GM23338 (cell line): ENCODE measurements at regions not wholly inside any gene's neighbourhood (a gene's known extent, or its start where the extent isn't known, plus 50 kb on each side); places are given as distances from the start of the nearest gene placed in this dataset.

ENCODE experiments used
- ATAC-seq: fragments of 200-7000 bp; cut with Tn5 transposase; 3 replicates; pipeline ENCODE4 v1.9.1; 2020
- DNase-seq: peaks from one replicate; pipeline ENCODE4 v3.0.0-alpha.2; 2015; ENCODE audit warnings: low spot score
- H2AFZ ChIP-seq: fragments of 200-600 bp; sonication (generic); 2 replicates; pipeline ENCODE4 v1.8.0; 2016; ENCODE audit warnings: antibody characterized with exemption, mild to moderate bottlenecking, moderate library complexity
- H3F3A ChIP-seq: fragments of 200-600 bp; sonication (generic); replicated peaks from 2 replicates; pipeline ENCODE4 v1.8.0; 2017; ENCODE audit warnings: antibody characterized with exemption, mixed run types, low read depth
- H3K27ac ChIP-seq: fragments of 200-600 bp; sonication (generic); 2 replicates; pipeline ENCODE4 v1.6.1; 2016; ENCODE audit warnings: low read depth
- H3K27me3 ChIP-seq: fragments of 200-600 bp; sonication (generic); 2 replicates; pipeline ENCODE4 v1.8.0; 2016; ENCODE audit warnings: mild to moderate bottlenecking, mixed run types, moderate library complexity; ENCODE audit not compliant: insufficient read depth
- H3K36me3 ChIP-seq: fragments of 200-600 bp; sonication (generic); 2 replicates; pipeline ENCODE4 v1.8.0; 2016; ENCODE audit warnings: mild to moderate bottlenecking; ENCODE audit not compliant: insufficient read depth
- H3K4me1 ChIP-seq: fragments of 200-600 bp; sonication (generic); 2 replicates; pipeline ENCODE4 v1.8.0; 2016; ENCODE audit warnings: mild to moderate bottlenecking, moderate library complexity; ENCODE audit not compliant: insufficient read depth
- H3K4me2 ChIP-seq: fragments of 200-600 bp; sonication (generic); 2 replicates; pipeline ENCODE4 v1.7.1; 2017; ENCODE audit warnings: mixed run types
- H3K4me3 ChIP-seq: fragments of 200-600 bp; sonication (generic); 2 replicates; pipeline ENCODE4 v1.6.1; 2016; ENCODE audit warnings: mixed run types
- H3K79me2 ChIP-seq: fragments of 200-600 bp; sonication (generic); replicated peaks from 2 replicates; pipeline ENCODE4 v1.8.0; 2017; ENCODE audit warnings: mild to moderate bottlenecking; ENCODE audit not compliant: insufficient read depth
- H3K9me2 ChIP-seq: fragments of 200-600 bp; sonication (generic); 2 replicates; pipeline ENCODE4 v1.8.0; 2017; ENCODE audit not compliant: insufficient read depth
- H4K20me1 ChIP-seq: fragments of 200-600 bp; sonication (generic); replicated peaks from 2 replicates; pipeline ENCODE4 v1.8.0; 2017; ENCODE audit warnings: mild to moderate bottlenecking; ENCODE audit not compliant: insufficient read depth
- H3K27ac Mint-ChIP-seq: 2 replicates; pipeline ENCODE4 v1.8.0; 2020; ENCODE audit warnings: inconsistent platforms, mild to moderate bottlenecking, moderate library complexity, mixed read lengths
- H3K27me3 Mint-ChIP-seq: 3 replicates; pipeline ENCODE4 v1.8.0; 2022; ENCODE audit warnings: low read depth, mild to moderate bottlenecking, moderate library complexity, mixed read lengths, inconsistent platforms; ENCODE audit not compliant: insufficient read depth, poor library complexity
- H3K36me3 Mint-ChIP-seq: 3 replicates; pipeline ENCODE4 v1.8.0; 2021; ENCODE audit warnings: low read depth, mild to moderate bottlenecking, inconsistent platforms, moderate library complexity, mixed read lengths
- H3K4me1 Mint-ChIP-seq: 3 replicates; pipeline ENCODE4 v1.8.0; 2020; ENCODE audit warnings: mild to moderate bottlenecking, inconsistent platforms, mixed read lengths
- H3K4me3 Mint-ChIP-seq: 3 replicates; pipeline ENCODE4 v1.8.0; 2021; ENCODE audit warnings: moderate library complexity, mild to moderate bottlenecking, inconsistent platforms, mixed read lengths
- H3K9me3 Mint-ChIP-seq: 3 replicates; pipeline ENCODE4 v1.8.0; 2020; ENCODE audit warnings: moderate library complexity, mild to moderate bottlenecking, inconsistent platforms, mixed read lengths
- CREB1 ChIP-seq: fragments of 250-450 bp; sonication (Bioruptor Pico); IDR thresholded peaks from 2 replicates; pipeline ENCODE4 v1.5.0; 2020; ENCODE audit warnings: low read depth, mild to moderate bottlenecking, moderate library complexity
- EZH2 ChIP-seq: fragments of 200-600 bp; sonication (generic); IDR thresholded peaks from one replicate; pipeline ENCODE4 v1.8.0; 2017; ENCODE audit warnings: antibody characterized with exemption, mild to moderate bottlenecking, low read depth; ENCODE audit not compliant: unreplicated experiment
- EZH2phosphoT487 ChIP-seq: fragments of 200-600 bp; sonication (generic); IDR thresholded peaks from one replicate; pipeline ENCODE4 v1.8.1; 2018; ENCODE audit warnings: antibody characterized with exemption; ENCODE audit not compliant: unreplicated experiment
- JUNB ChIP-seq: IDR thresholded peaks from one replicate; pipeline ENCODE4 v1.6.1; 2016; ENCODE audit warnings: antibody characterized with exemption; ENCODE audit not compliant: unreplicated experiment
- NANOG ChIP-seq: IDR thresholded peaks from 2 replicates; pipeline ENCODE4 v1.6.1; 2016; ENCODE audit warnings: antibody characterized with exemption, borderline replicate concordance
- POLR2AphosphoS5 ChIP-seq: IDR thresholded peaks from 2 replicates; pipeline ENCODE4 v1.6.1; 2016; ENCODE audit warnings: antibody characterized with exemption, low read depth
- ZNF114 ChIP-seq: fragments of 250-450 bp; sonication (Bioruptor Pico); IDR thresholded peaks from 2 replicates; pipeline ENCODE4 v1.5.0; 2020; ENCODE audit warnings: mild to moderate bottlenecking, moderate library complexity
- ZNF331 ChIP-seq: fragments of 250-450 bp; sonication (Bioruptor Pico); IDR thresholded peaks from 2 replicates; pipeline ENCODE4 v1.5.0; 2020; ENCODE audit warnings: low read depth, mild to moderate bottlenecking, moderate library complexity
- TF ChIP-seq, protein P1 (sequence below): fragments of 250-450 bp; sonication (Bioruptor Pico); IDR thresholded peaks from 2 replicates; pipeline ENCODE4 v1.5.0; 2020; ENCODE audit warnings: mild to moderate bottlenecking, moderate library complexity
- TF ChIP-seq, protein P2 (sequence below), 2 experiments: fragments of 200-600 bp in 1 of 2; sonication (generic) in 1 of 2; conservative IDR thresholded peaks; 2 replicates each; pipeline versions ENCODE4 v1.5.1 to v1.6.1; 2016 to 2017; ENCODE audit warnings: antibody characterized with exemption in 2 of 2, low read depth in 2 of 2, mild to moderate bottlenecking in 2 of 2, moderate library complexity in 1 of 2
- TF ChIP-seq, protein P3 (sequence below): IDR thresholded peaks from one replicate; pipeline ENCODE4 v1.6.1; 2018; ENCODE audit warnings: antibody characterized with exemption; ENCODE audit not compliant: unreplicated experiment

DNA sequence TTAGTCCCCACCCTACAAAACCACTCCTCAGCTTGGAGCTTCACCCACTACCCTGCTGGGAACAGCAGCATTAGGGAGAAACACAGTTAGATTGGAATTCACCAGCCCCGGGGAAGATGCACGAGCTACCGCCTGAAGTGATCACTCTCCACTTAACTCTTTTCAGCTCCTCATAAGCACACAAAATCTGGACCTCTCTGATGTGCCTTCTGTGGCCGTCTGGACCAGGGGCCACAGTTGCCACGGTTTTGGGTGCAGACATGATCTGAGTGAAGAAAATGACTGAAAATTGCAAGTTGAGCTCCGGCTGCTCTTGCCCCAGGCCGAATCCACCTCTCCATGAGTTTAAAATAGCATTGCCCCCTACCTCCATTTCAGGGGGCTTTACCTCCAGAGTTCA is 95.2 kb downstream of the TENT4A start (continued):
- TF ChIP-seq, protein P1, sequence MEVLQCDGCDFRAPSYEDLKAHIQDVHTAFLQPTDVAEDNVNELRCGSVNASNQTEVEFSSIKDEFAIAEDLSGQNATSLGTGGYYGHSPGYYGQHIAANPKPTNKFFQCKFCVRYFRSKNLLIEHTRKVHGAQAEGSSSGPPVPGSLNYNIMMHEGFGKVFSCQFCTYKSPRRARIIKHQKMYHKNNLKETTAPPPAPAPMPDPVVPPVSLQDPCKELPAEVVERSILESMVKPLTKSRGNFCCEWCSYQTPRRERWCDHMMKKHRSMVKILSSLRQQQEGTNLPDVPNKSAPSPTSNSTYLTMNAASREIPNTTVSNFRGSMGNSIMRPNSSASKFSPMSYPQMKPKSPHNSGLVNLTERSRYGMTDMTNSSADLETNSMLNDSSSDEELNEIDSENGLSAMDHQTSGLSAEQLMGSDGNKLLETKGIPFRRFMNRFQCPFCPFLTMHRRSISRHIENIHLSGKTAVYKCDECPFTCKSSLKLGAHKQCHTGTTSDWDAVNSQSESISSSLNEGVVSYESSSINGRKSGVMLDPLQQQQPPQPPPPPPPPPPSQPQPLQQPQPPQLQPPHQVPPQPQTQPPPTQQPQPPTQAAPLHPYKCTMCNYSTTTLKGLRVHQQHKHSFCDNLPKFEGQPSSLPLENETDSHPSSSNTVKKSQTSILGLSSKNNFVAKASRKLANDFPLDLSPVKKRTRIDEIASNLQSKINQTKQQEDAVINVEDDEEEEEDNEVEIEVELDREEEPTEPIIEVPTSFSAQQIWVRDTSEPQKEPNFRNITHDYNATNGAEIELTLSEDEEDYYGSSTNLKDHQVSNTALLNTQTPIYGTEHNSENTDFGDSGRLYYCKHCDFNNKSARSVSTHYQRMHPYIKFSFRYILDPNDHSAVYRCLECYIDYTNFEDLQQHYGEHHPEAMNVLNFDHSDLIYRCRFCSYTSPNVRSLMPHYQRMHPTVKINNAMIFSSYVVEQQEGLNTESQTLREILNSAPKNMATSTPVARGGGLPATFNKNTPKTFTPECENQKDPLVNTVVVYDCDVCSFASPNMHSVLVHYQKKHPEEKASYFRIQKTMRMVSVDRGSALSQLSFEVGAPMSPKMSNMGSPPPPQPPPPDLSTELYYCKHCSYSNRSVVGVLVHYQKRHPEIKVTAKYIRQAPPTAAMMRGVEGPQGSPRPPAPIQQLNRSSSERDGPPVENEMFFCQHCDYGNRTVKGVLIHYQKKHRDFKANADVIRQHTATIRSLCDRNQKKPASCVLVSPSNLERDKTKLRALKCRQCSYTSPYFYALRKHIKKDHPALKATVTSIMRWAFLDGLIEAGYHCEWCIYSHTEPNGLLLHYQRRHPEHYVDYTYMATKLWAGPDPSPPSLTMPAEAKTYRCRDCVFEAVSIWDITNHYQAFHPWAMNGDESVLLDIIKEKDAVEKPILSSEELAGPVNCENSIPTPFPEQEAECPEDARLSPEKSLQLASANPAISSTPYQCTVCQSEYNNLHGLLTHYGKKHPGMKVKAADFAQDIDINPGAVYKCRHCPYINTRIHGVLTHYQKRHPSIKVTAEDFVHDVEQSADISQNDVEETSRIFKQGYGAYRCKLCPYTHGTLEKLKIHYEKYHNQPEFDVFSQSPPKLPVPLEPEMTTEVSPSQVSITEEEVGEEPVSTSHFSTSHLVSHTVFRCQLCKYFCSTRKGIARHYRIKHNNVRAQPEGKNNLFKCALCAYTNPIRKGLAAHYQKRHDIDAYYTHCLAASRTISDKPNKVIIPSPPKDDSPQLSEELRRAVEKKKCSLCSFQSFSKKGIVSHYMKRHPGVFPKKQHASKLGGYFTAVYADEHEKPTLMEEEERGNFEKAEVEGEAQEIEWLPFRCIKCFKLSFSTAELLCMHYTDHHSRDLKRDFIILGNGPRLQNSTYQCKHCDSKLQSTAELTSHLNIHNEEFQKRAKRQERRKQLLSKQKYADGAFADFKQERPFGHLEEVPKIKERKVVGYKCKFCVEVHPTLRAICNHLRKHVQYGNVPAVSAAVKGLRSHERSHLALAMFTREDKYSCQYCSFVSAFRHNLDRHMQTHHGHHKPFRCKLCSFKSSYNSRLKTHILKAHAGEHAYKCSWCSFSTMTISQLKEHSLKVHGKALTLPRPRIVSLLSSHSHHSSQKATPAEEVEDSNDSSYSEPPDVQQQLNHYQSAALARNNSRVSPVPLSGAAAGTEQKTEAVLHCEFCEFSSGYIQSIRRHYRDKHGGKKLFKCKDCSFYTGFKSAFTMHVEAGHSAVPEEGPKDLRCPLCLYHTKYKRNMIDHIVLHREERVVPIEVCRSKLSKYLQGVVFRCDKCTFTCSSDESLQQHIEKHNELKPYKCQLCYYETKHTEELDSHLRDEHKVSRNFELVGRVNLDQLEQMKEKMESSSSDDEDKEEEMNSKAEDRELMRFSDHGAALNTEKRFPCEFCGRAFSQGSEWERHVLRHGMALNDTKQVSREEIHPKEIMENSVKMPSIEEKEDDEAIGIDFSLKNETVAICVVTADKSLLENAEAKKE (CRISPR knock-in tag) = no peak
- TF ChIP-seq, protein P2, sequence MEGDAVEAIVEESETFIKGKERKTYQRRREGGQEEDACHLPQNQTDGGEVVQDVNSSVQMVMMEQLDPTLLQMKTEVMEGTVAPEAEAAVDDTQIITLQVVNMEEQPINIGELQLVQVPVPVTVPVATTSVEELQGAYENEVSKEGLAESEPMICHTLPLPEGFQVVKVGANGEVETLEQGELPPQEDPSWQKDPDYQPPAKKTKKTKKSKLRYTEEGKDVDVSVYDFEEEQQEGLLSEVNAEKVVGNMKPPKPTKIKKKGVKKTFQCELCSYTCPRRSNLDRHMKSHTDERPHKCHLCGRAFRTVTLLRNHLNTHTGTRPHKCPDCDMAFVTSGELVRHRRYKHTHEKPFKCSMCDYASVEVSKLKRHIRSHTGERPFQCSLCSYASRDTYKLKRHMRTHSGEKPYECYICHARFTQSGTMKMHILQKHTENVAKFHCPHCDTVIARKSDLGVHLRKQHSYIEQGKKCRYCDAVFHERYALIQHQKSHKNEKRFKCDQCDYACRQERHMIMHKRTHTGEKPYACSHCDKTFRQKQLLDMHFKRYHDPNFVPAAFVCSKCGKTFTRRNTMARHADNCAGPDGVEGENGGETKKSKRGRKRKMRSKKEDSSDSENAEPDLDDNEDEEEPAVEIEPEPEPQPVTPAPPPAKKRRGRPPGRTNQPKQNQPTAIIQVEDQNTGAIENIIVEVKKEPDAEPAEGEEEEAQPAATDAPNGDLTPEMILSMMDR (conservative IDR thresholded peaks at IDR 0.05; ENCODE audit: low read depth in 2 of 2) = no peak
- TF ChIP-seq ZNF114 (CRISPR knock-in tag) (no peak), POLR2AphosphoS5 (no peak)

DNA sequence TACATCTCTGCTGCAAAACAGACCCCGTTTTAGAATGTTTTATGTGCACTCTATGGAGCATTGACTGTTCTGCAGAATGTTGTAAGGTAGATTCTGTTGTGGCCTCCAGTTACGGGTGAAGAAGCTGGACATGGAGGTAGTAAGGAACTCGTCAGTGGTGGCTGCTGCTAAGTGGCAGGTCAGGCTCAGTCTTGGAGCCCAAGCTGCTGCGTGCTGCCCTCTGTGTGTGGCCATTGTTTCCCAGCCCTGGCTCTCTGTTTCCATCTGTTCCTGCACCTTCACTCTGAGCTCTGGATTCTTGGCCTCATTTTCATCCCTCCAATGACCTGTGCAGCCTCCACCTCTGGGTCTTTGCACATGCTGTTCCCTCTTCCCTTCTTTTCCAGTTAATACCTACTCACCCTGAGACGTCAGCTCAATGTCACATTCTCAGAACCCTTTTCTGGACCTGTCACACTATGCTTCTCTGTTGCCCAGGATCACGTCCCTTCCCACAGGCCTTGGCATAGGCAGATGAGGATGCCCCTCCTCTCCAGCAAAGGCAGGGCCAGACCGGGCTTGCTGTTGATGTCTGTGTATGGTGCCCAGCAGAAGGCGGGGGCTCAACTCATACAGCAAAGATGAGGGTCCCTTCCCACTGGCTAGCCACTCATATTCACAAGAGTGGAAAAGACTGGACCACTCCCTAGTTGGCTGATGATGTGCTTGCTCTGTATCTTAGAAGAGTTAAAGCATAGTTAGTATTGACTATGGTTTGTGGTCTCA is 97.6 kb downstream of the TENT4A start:
- H3K4me3 ChIP-seq = no peak overlapping the region
- H3K36me3 ChIP-seq = no peaks in the 10 kb centered on the region
- DNase-seq (no peak), ATAC-seq (no peak)
- Mint-ChIP-seq H3K4me1 (no peaks in the 10 kb centered on the region; the same call in 2 of the 3 replicates), H3K27ac (no peak overlapping the region), H3K27me3 (peaks cover 2% of the 10 kb centered on the region), H3K36me3 (peaks cover 3% of the 10 kb centered on the region; the same call in 1 of the 3 replicates), H3K9me3 (0 out of 3 replicates have a peak, but pooled peaks cover 7% of the 10 kb centered on the region), H3K4me3 (no peak overlapping the region)
- no peaks in the 10 kb centered on the region for H3K9me2 ChIP-seq
- no peaks in the 10 kb centered on the region for H3K4me1 ChIP-seq
- H3K27me3 ChIP-seq = no peaks in the 10 kb centered on the region
- H3K79me2 ChIP-seq = no peaks in the 10 kb centered on the region
- no peak overlapping the region for H3K4me2 ChIP-seq
- peak overlapping the region; percentile 56; the same call in 1 of the 2 replicates for H2AFZ ChIP-seq
- H3K27ac ChIP-seq = no peak overlapping the region
- no peaks in the 10 kb centered on the region for H3F3A ChIP-seq
- no peaks in the 10 kb centered on the region for H4K20me1 ChIP-seq
- TF ChIP-seq CREB1 (CRISPR knock-in tag) (no peak), ZNF331 (CRISPR knock-in tag) (no peak), NANOG (no peak), JUNB (no peak), EZH2 (no peak), EZH2phosphoT487 (no peak)
- TF ChIP-seq, protein P3, sequence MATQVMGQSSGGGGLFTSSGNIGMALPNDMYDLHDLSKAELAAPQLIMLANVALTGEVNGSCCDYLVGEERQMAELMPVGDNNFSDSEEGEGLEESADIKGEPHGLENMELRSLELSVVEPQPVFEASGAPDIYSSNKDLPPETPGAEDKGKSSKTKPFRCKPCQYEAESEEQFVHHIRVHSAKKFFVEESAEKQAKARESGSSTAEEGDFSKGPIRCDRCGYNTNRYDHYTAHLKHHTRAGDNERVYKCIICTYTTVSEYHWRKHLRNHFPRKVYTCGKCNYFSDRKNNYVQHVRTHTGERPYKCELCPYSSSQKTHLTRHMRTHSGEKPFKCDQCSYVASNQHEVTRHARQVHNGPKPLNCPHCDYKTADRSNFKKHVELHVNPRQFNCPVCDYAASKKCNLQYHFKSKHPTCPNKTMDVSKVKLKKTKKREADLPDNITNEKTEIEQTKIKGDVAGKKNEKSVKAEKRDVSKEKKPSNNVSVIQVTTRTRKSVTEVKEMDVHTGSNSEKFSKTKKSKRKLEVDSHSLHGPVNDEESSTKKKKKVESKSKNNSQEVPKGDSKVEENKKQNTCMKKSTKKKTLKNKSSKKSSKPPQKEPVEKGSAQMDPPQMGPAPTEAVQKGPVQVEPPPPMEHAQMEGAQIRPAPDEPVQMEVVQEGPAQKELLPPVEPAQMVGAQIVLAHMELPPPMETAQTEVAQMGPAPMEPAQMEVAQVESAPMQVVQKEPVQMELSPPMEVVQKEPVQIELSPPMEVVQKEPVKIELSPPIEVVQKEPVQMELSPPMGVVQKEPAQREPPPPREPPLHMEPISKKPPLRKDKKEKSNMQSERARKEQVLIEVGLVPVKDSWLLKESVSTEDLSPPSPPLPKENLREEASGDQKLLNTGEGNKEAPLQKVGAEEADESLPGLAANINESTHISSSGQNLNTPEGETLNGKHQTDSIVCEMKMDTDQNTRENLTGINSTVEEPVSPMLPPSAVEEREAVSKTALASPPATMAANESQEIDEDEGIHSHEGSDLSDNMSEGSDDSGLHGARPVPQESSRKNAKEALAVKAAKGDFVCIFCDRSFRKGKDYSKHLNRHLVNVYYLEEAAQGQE = no peak
